ENCODE measurements at regions not wholly inside any gene's neighbourhood (a gene's known extent, or its start where the extent isn't known, plus 50 kb on each side); places are given as distances from the start of the nearest gene placed in this dataset.

GRCh38 chr18:51401912-51402311, 204.4 kb upstream of the MEX3C start:
- no peak for DNase-seq

DNA sequence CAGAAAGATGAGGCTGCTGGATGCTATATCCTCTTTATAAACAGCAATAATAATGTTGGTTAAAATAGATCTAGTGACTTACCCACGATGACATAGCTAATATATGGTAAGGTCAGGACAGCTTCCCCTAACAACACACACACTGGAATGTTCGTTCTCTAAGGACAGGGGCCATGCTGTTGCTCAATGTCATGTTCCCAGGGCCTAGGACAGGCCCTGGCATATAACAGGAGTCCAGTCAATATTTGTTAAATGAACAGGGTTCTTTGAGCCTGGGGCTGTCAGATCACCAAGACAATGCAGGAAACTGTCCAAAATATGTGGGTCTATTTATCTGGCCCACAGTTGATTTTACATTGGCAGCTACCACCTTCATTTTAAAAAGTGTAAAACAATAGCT, 207.1 kb upstream of the MEX3C start:
- no peak for DNase-seq

GRCh38 chr18:51405683-51406477, 208.4 kb upstream of the MEX3C start:
- no peak for DNase-seq

GRCh38 chr18:51417643-51418483, 220.4 kb upstream of the MEX3C start:
- DNase-seq: no peak

DNA sequence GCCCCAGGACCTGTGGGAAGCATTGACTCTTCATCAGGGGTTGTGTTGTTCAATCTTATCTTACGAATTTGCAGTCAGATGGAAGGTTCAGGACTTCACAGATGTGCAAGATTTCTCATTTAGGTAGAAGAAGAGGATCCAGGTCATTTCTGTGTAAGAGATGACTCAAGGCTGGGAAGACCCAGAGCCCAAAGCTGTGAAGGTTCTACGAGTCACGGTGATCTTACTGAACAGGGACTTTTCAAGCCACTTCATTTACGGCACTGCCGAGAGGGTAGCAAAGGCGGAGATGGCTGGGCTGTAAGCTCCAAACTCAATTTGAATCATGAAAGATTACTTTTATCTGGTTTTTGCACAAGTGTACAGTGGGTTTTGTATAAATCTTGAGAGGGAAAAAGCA, 228.0 kb upstream of the MEX3C start:
- no peak for DNase-seq

- no peak for DNase-seq
These were observed 228.4 kb upstream of the MEX3C start for GRCh38 chr18:51425889-51426288.

- DNase-seq: no peak
These were observed 229.5 kb upstream of the MEX3C start for GRCh38 chr18:51426996-51427395.

DNA sequence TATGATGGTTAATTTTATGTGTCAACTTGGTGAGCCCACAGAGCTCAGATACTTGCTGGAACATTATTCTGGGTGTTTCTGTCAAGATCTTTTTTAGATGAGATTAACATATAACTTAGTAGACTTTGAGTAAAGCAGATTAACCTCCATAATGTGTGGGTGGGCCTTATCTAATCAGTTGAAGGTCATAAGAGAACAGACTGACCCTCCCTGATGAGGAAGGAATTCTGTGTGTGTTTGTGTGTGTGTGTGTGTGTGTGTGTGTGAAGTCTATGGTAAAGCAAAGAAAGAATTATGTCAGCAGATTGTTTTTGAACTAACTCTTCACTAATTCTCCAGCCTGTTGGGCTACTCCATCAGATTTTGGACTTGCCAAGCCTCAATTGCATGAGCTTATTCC, 232.2 kb upstream of the MEX3C start:
- DNase-seq: no peak

DNA sequence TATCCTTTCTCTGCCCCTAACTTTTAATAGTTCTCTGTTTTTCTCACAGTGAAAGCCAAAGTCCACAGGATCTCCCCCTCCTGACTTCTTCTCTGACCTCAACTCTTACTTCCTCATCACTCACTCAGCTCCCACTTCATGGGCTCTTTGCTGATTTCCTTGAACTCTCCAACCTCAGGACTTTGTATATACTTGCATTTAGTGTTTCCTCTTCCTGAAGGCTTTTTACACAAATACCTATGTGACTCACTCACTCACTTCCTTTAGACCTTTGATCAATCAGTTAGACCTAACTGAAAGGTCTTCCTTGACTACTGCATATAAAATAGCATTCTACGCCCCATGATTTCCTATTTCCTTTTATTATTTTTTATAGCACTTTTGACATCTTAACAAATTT, 233.1 kb upstream of the MEX3C start:
- no peak for DNase-seq

GRCh38 chr18:51433296-51433695, 235.8 kb upstream of the MEX3C start:
- no peak for DNase-seq

GRCh38 chr18:51433881-51434280, 236.4 kb upstream of the MEX3C start:
- DNase-seq: no peak

- no peak for DNase-seq
These were observed 240.1 kb upstream of the MEX3C start for GRCh38 chr18:51437280-51438271.

DNA sequence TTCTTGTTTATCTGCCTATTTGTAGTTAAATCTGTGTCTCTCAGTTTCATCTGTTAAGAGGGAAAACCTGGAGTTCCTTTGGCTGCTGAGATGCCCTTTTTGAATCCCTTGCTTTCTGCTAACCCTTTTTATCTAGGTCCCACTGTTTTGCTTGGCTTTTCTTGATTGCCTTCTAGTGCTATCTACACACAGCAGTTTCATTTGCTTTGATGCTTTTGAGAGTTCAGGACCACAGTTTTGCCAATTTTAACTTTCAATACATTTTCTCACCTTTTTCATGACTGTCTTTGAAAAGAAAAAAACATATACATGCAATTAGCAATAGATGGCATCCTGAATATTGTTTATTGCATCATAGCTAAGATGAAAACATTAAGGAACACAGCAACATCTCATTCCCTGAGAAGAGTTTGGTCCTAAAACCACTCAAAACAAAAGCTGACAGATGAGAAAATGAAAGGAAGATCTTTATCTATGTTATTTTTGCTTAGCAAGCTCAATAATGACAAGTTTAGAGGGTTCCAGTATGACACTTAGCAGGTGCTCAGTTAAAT, 241.4 kb upstream of the MEX3C start:
- no peak for DNase-seq

GRCh38 chr18:51442012-51442411, 244.5 kb upstream of the MEX3C start:
- DNase-seq: no peak

DNA sequence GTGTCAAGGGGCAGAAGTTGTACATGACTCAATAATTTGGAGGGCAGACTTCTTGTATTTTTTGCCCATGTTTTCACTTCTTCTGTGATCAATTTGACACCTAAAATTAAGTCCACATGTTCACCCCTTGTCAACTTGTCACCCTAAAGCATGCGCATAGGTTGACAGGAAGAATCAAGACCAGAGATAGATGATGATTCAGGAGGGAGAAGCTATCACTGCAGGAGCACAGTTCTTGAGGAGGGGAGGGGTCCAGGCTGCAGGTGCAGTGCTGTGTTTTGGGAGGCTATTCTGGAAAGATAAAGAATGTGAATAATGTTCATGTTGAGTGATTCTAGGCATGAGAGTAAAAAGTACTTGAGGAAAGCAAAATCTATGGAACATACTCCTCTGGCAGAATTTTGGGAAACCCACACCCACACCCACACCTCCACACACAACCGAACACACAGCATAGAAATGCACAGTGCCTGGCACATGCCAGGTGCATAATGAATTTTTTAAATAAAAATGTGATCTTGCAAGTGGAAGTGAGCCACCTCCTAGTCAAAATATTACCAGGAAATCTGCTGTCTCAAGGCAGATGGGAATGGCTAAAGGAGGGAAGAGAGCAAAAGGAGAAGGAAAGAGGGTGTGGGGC, 249.2 kb upstream of the MEX3C start:
- no peak for DNase-seq

- peak; percentile 39 for DNase-seq
These were observed 250.2 kb upstream of the MEX3C start for GRCh38 chr18:51447351-51448342.

- DNase-seq: no peak
These were observed 251.5 kb upstream of the MEX3C start for GRCh38 chr18:51448949-51449348.

- no peak for DNase-seq
These were observed 256.1 kb upstream of the MEX3C start for GRCh38 chr18:51453594-51453993.

DNA sequence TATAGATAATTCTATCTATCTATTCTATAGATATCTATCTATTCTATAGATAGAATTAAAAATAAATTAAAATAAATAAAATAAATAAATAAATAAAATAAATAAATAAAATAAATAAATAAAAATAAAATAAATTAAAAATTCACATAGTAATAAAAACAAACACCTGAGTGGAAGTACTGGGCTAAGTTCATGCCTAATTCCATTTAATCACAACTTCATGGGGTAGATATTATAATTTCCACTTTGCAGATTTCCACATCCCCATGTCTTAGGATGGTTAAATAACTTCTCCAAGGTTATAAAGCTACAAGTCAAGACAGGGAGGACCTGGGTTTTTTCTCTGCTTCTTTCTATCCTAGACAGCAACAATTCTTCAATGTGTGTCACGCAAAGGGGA, 261.4 kb upstream of the MEX3C start:
- DNase-seq: no peak

- no peak for DNase-seq
These were observed 264.5 kb upstream of the MEX3C start for GRCh38 chr18:51461956-51462355.
